SK-N-MC (cell line): ENCODE measurements at regions not wholly inside any gene's neighbourhood (a gene's known extent, or its start where the extent isn't known, plus 50 kb on each side); places are given as distances from the start of the nearest gene placed in this dataset.

Experiments used
- EZH2 ChIP-seq: fragments of 200-600 bp; sonication (generic); IDR thresholded peaks from one replicate; pipeline ENCODE4 v1.6.1; 2017; ENCODE audit warnings: antibody characterized with exemption
- FOXP2 ChIP-seq: optimal IDR thresholded peaks from 2 replicates; pipeline ENCODE3; 2011; ENCODE audit warnings: mild to moderate bottlenecking, moderate library complexity; ENCODE audit not compliant: insufficient read depth; ENCODE audit errors: extremely low read length, control extremely low read depth
- POLR2AphosphoS5 ChIP-seq: IDR thresholded peaks from 2 replicates; pipeline ENCODE4 v1.6.1; 2012; ENCODE audit warnings: mild to moderate bottlenecking, low read depth, low read length, borderline replicate concordance

- TF ChIP-seq POLR2AphosphoS5 (no peak), EZH2 (no peak), FOXP2 (no peak)
Measured at GRCh38 chr2:145622285-145622684, 1102.4 kb upstream of the ZEB2 start.
